Large intestine (tissue), 3 donors: ENCODE measurements at regions not wholly inside any gene's neighbourhood (a gene's known extent, or its start where the extent isn't known, plus 50 kb on each side); places are given as distances from the start of the nearest gene placed in this dataset.
"Not testable (repeated sequence)": the region's sequence is repeated elsewhere in the genome, so short reads cannot be mapped to it uniquely, and the experiment has no call there.

Source experiments
- DNase-seq, 2 donors: peaks; one replicate each; pipeline versions ENCODE4 v3.0.0 to v3.0.0-alpha.2; 2013
- H3K27ac ChIP-seq: one replicate; pipeline ENCODE4 v1.5.1; 2013; ENCODE audit warnings: low read length
- H3K27me3 ChIP-seq: 2 replicates; pipeline ENCODE4 v1.6.1; 2013; ENCODE audit warnings: low read length; ENCODE audit not compliant: control insufficient read depth, insufficient read depth
- H3K36me3 ChIP-seq: 2 replicates; pipeline ENCODE4 v1.6.1; 2013; ENCODE audit warnings: low read length; ENCODE audit not compliant: control insufficient read depth, insufficient read depth
- H3K4me1 ChIP-seq: one replicate; pipeline ENCODE4 v1.6.1; 2013; ENCODE audit warnings: low read length; ENCODE audit not compliant: control insufficient read depth, insufficient read depth
- H3K4me3 ChIP-seq: one replicate; pipeline ENCODE4 v1.5.1; 2013; ENCODE audit warnings: low read length
- H3K9me3 ChIP-seq: one replicate; pipeline ENCODE4 v1.6.1; 2013; ENCODE audit warnings: mild to moderate bottlenecking, low read depth, low read length, moderate library complexity; ENCODE audit not compliant: control insufficient read depth
- WGBS: methylation state at CpG from one replicate; pipeline ENCODE4 v1.1.5; 2013; ENCODE audit warnings: low lambda C conversion rate; ENCODE audit not compliant: insufficient coverage; 5-methylcytosine and 5-hydroxymethylcytosine counted together

DNA sequence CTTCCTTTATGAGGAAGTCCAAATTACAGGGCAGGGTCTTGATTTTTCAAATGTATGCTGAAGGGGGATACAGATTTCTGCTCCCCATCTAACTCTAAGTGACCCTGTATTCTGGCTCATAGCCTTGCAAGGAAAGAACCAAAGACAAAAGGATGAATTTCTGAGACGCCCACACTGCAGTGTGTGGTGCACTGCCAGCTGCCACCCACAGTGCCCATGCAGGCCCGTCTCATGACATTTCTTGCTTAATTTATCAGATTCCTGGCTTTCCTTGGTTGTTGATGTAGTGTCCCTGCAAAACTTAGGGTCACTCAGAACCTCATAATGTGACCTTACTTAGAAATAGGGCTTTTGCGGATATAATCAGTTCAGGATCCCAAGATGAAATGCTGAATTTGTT lies 68.0 kb downstream of the CBLN4 start:
- no peaks in the 10 kb centered on the region for H3K9me3 ChIP-seq
- no peaks in the 10 kb centered on the region for H3K36me3 ChIP-seq
- no peak overlapping the region for H3K27ac ChIP-seq
- no peak for DNase-seq
- H3K4me3 ChIP-seq: no peak overlapping the region
- no CpG with 5 or more reads among the region's 3 CpGs for WGBS
- H3K4me1 ChIP-seq: no peaks in the 10 kb centered on the region
- no peaks in the 10 kb centered on the region for H3K27me3 ChIP-seq

DNA sequence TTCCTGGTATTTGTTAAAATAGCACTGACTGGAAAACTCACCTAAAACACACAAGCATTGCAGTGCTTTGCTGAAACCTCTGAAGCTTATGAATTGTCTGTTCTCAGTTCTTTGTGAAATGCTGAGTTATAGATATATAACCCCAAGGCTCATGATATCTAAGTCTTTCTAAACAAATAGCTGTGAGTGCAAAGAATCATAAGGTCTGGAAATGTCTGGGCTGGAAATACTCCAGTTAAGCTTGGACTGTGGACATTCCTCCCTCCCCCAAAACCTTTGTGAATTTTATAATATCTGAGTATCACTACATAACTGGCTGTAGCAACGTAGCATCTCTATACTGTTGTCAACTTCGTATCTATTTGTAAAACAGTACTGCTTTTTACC lies 69.1 kb downstream of the CBLN4 start:
- no peaks in the 10 kb centered on the region for H3K36me3 ChIP-seq
- no peak overlapping the region for H3K27ac ChIP-seq
- no peaks in the 10 kb centered on the region for H3K9me3 ChIP-seq
- 68% methylated on average over 2 of the region's 2 CpGs for WGBS
- H3K27me3 ChIP-seq: no peaks in the 10 kb centered on the region
- H3K4me1 ChIP-seq: no peaks in the 10 kb centered on the region
- H3K4me3 ChIP-seq: no peak overlapping the region
- no peak for DNase-seq

DNA sequence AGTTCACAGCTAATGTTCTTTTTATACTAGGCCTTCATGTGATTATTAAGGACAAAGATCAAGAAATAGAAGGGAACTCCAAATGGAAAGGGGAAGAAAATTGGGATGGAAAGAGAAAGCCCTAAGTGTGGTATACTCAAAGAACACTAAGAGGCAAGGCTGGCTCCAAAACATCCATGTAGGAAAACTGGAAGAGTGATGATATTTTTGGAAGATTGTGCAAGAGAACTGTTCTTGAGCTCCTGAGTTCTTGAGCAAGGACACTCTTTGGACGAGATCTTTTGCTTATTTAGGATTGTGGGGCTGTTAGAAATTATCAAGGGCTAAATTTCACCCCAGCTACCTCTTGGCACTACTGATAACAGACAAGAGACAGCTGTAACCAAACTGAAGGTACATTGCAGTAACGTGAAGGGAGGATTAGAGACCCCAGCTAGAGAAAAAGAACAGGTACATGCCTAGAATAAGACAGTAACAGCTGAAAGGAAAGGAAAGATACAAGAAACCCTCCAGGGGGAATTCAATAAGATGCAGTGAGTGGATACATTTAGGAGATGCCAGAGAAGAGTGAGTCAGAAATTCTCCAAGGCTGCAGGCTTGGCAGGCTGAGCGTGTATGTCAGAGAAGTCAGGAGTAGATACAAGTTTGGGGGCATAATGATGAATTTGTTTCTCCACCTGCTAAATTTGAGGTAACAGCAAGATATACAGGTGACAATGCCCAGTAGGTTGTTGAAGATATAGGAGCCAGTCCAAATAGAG lies 69.7 kb downstream of the CBLN4 start:
- no peaks in the 10 kb centered on the region for H3K9me3 ChIP-seq
- no CpG with 5 or more reads among the region's 3 CpGs for WGBS
- no peaks in the 10 kb centered on the region for H3K27me3 ChIP-seq
- H3K36me3 ChIP-seq: no peaks in the 10 kb centered on the region
- no peak for DNase-seq
- H3K4me1 ChIP-seq: no peaks in the 10 kb centered on the region
- H3K27ac ChIP-seq: no peak overlapping the region
- H3K4me3 ChIP-seq: no peak overlapping the region

DNA sequence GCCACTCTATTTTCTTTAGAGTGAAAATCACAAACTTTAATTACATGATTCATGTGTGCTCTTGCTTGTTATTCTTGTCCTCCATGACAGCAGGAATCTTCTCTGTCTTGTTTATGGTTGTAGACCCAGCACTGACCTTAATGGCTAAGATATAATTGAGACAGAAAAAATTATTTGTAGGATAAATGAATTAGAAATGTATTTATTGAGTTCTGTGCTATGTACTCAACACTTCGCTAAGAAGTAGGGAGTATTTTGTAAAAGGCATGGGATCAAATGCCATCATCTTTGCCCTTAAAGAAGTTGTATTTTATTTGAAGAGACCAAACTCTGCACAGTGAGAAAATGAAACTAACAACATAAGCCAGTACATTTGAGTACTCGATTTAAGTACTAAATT lies 71.2 kb downstream of the CBLN4 start:
- Histone ChIP-seq H3K4me3 (no peak overlapping the region), H3K27me3 (no peaks in the 10 kb centered on the region), H3K4me1 (no peaks in the 10 kb centered on the region), H3K9me3 (no peaks in the 10 kb centered on the region), H3K27ac (no peak overlapping the region), H3K36me3 (no peaks in the 10 kb centered on the region)
- no peak for DNase-seq
- WGBS: 100% methylated on average over 1 of the region's 2 CpGs

DNA sequence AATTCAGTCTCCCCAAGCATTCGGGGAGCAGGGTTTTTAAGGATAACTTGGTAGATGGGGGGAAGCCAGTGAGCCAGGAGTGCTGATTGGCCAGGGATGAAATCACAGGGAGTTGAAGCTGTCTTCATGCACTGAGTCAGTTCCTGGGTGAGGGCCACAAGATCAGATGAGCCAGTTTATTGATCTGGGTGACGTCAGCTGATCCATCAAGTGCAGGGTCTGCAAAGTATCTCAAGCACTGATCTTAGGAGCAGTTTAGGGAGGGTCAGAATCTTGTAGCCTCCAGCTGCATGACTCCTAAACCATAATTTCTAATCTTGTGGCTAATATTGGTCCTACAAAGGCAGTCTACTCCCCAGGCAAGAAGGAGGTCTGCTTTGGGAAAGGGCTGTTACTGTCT lies 74.4 kb downstream of the CBLN4 start:
- not testable (repeated sequence) for H3K4me1 ChIP-seq, H3K4me3 ChIP-seq, H3K27me3 ChIP-seq, H3K27ac ChIP-seq, H3K9me3 ChIP-seq, H3K36me3 ChIP-seq, DNase-seq
- no CpG with 5 or more reads among the region's 2 CpGs for WGBS

DNA sequence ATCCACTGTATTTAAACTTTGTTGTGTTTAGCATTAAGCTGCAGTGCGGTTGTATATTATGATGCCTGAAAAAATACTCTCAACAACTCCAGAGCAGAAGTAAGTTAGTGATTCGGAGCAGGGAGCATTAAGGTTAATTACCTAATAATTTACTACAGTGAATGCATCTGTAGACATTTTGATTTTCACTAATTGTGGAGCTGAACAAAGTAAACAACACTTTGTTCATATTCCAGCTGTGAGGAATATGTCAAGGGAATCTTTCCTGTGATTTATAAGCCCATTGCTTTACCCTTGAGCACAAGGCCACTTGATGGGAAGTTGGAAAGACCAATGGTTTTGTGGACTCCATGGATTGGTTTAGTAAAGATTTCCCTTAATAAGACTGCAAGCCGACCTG lies 77.1 kb downstream of the CBLN4 start:
- DNase-seq: no peak
- 90% methylated on average over 2 of the region's 3 CpGs for WGBS
- no peaks in the 10 kb centered on the region for H3K27me3 ChIP-seq

DNA sequence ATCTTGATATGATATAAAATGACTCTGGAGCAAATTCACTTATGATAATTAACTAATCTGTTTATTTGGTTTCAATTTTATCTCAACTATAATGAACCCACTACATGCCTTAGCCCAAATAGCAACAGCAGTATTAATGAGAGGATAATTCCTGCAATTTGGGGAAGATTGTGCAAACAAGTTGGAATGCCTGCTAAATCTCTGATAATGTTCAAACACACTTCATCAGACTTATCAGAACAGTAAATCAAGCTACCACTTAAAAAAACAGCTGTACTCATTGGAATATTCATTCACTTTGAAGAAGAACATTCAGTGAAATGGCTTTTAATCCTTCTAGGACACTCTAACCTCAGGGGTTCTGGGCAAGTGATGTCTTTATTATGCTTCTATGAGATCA lies 85.4 kb downstream of the CBLN4 start:
- no peak overlapping the region for H3K4me3 ChIP-seq
- H3K27me3 ChIP-seq: no peaks in the 10 kb centered on the region
- no peaks in the 10 kb centered on the region for H3K9me3 ChIP-seq
- no peaks in the 10 kb centered on the region for H3K36me3 ChIP-seq
- no peaks in the 10 kb centered on the region for H3K4me1 ChIP-seq
- no peak for DNase-seq
- no peak overlapping the region for H3K27ac ChIP-seq

More for the DNA sequence above, 77.1 kb downstream of the CBLN4 start:
- no peaks in the 10 kb centered on the region for H3K9me3 ChIP-seq
- no peaks in the 10 kb centered on the region for H3K36me3 ChIP-seq
- no peaks in the 10 kb centered on the region for H3K4me1 ChIP-seq
- H3K27ac ChIP-seq: no peak overlapping the region
- no peak overlapping the region for H3K4me3 ChIP-seq

DNA sequence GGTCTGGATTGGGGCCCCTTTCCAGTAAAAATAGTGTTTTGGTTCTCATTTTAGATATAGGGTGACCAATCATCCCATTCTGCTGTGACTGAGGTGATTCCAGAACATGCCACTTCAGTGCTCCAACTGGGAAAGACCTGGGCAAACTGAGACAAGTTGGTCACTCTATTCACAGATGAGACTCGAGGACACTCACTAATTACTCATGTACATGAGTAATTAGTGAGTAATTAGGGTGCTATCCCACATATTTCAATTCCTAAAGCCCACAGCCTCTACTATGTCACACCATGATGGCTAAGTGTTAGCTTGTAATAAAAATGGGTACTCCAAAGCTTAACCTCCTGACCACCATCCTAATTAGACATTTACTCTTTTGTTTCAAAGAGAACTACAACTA lies 86.0 kb downstream of the CBLN4 start:
- DNase-seq: no peak
- H3K4me1 ChIP-seq: no peaks in the 10 kb centered on the region
- no peak overlapping the region for H3K27ac ChIP-seq
- H3K4me3 ChIP-seq: no peak overlapping the region
- H3K36me3 ChIP-seq: no peaks in the 10 kb centered on the region
- no peaks in the 10 kb centered on the region for H3K9me3 ChIP-seq
- WGBS: no CpG with 5 or more reads among the region's 1 CpG
- no peaks in the 10 kb centered on the region for H3K27me3 ChIP-seq

DNA sequence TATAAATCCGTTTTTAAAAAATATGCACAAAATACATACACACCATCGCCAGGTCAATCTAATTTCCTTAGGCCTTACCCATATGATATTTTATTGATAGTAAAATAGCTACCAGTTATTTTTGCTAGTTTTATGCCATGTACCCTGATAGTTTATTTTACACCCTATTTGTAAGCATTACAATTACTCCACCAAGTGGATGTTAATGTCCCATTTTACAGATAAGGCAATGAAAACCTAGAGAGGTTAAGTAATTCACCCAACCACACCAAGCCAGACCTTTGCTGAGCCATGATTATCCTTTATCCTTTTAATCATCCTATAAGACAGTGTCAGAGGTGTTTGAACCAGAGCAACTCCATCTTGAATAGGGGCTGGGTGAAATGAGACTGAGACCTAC lies 86.8 kb downstream of the CBLN4 start:
- no peak overlapping the region for H3K4me3 ChIP-seq
- no CpG with 5 or more reads among the region's 2 CpGs for WGBS
- H3K4me1 ChIP-seq: no peaks in the 10 kb centered on the region
- no peak overlapping the region for H3K27ac ChIP-seq
- no peaks in the 10 kb centered on the region for H3K27me3 ChIP-seq
- H3K9me3 ChIP-seq: no peaks in the 10 kb centered on the region
- H3K36me3 ChIP-seq: no peaks in the 10 kb centered on the region
- no peak for DNase-seq

DNA sequence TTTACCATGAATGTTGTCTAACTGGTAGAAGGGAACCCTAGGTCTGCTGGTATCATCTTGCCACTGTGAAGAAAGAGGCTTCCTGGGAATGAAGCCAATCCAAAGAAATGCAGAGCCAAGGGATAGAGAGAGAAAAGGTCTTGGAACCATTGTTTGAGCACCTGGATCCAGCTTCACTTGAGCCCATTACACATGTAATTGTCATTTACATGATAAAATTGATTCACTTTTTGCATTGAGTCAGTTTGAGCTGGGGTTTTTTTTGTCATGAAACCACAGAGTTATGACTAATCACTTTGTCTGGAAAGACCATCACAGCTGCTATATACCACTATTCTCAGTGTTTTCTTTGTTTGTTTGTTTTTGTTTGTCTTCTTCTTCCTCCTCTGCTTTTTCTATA lies 112.3 kb downstream of the CBLN4 start:
- H3K27me3 ChIP-seq: no peaks in the 10 kb centered on the region
- no peak overlapping the region for H3K4me3 ChIP-seq
- H3K27ac ChIP-seq: no peak overlapping the region
- H3K36me3 ChIP-seq: no peaks in the 10 kb centered on the region
- no peaks in the 10 kb centered on the region for H3K4me1 ChIP-seq
- DNase-seq: no peak
- peaks cover 2% of the 10 kb centered on the region for H3K9me3 ChIP-seq

DNA sequence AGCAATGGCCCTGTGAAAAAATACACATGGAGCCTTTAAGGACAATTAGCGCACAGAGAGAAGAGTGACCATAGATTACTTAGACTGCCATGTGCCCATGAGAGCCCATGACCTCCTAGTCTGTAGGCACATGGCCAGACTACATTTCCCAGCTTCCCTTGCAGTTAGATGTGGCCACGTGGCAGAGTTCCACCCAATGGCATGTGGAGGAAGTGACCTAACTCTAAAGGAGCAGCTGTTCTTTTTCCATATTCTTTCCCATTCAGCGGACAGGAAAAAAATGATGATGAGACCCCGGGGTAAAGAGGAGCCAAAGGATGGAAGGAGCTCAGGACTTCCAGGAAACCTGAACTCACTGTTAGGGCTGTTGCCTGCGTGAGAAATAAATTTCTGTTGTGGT lies 116.6 kb downstream of the CBLN4 start:
- DNase-seq: no peak
- Histone ChIP-seq H3K36me3 (no peaks in the 10 kb centered on the region), H3K4me1 (no peaks in the 10 kb centered on the region), H3K9me3 (no peaks in the 10 kb centered on the region), H3K4me3 (no peak overlapping the region), H3K27ac (no peak overlapping the region), H3K27me3 (no peaks in the 10 kb centered on the region)
- 100% methylated on average over 2 of the region's 5 CpGs for WGBS
